ENCODE measurements at regions not wholly inside any gene's neighbourhood (a gene's known extent, or its start where the extent isn't known, plus 50 kb on each side); places are given as distances from the start of the nearest gene placed in this dataset.

- peaks cover 34% of the 10 kb centered on the region for H3K27me3 Mint-ChIP-seq (ENCODE audit: low read depth)
- no peaks in the 10 kb centered on the region for H3K4me1 Mint-ChIP-seq (ENCODE audit: low read depth)
- H3K9me3 Mint-ChIP-seq: peaks cover 12% of the 10 kb centered on the region
- no peak overlapping the region for H3K27ac Mint-ChIP-seq
- no peak overlapping the region for H3K4me3 Mint-ChIP-seq
- no peak for DNase-seq (ENCODE audit: low spot score)
- H3K36me3 Mint-ChIP-seq (ENCODE audit: low read depth): no peaks in the 10 kb centered on the region
Measured at GRCh38 chr6:6845603-6846002, 257.1 kb downstream of the LY86 start.

GRCh38 chr6:6847591-6847990, 259.1 kb downstream of the LY86 start:
- Mint-ChIP-seq H3K9me3 (peaks cover 12% of the 10 kb centered on the region), H3K27me3 (ENCODE audit: low read depth) (peaks cover 19% of the 10 kb centered on the region), H3K4me1 (ENCODE audit: low read depth) (peaks cover 4% of the 10 kb centered on the region), H3K27ac (no peak overlapping the region), H3K4me3 (no peak overlapping the region), H3K36me3 (ENCODE audit: low read depth) (no peaks in the 10 kb centered on the region)
- no peak for DNase-seq (ENCODE audit: low spot score)

- Mint-ChIP-seq H3K4me1 (ENCODE audit: low read depth) (peaks cover 11% of the 10 kb centered on the region), H3K27me3 (ENCODE audit: low read depth) (no peaks in the 10 kb centered on the region), H3K9me3 (peaks cover 3% of the 10 kb centered on the region), H3K36me3 (ENCODE audit: low read depth) (no peaks in the 10 kb centered on the region), H3K27ac (no peak overlapping the region), H3K4me3 (no peak overlapping the region)
- no peak for DNase-seq (ENCODE audit: low spot score)
Measured at GRCh38 chr6:6851059-6851948, 256.5 kb upstream of the RREB1 start.

GRCh38 chr6:6851949-6852261, 255.9 kb upstream of the RREB1 start:
- no peak overlapping the region for H3K27ac Mint-ChIP-seq
- H3K27me3 Mint-ChIP-seq (ENCODE audit: low read depth): no peaks in the 10 kb centered on the region
- DNase-seq (ENCODE audit: low spot score): no peak
- no peaks in the 10 kb centered on the region for H3K9me3 Mint-ChIP-seq
- H3K4me3 Mint-ChIP-seq: no peak overlapping the region
- peaks cover 17% of the 10 kb centered on the region for H3K4me1 Mint-ChIP-seq (ENCODE audit: low read depth)
- H3K36me3 Mint-ChIP-seq (ENCODE audit: low read depth): no peaks in the 10 kb centered on the region

GRCh38 chr6:6856538-6857523, 250.9 kb upstream of the RREB1 start:
- Mint-ChIP-seq H3K4me1 (ENCODE audit: low read depth) (peaks cover 13% of the 10 kb centered on the region), H3K36me3 (ENCODE audit: low read depth) (no peaks in the 10 kb centered on the region), H3K27ac (peak overlapping the region; percentile 58), H3K9me3 (no peaks in the 10 kb centered on the region), H3K27me3 (ENCODE audit: low read depth) (no peaks in the 10 kb centered on the region), H3K4me3 (peak overlapping the region; percentile 51)
- peak; percentile 75 for DNase-seq (ENCODE audit: low spot score)

GRCh38 chr6:6857528-6857927, 250.2 kb upstream of the RREB1 start:
- no peaks in the 10 kb centered on the region for H3K27me3 Mint-ChIP-seq (ENCODE audit: low read depth)
- H3K27ac Mint-ChIP-seq: no peak overlapping the region
- H3K4me1 Mint-ChIP-seq (ENCODE audit: low read depth): peaks cover 13% of the 10 kb centered on the region
- DNase-seq (ENCODE audit: low spot score): no peak
- no peak overlapping the region for H3K4me3 Mint-ChIP-seq
- H3K9me3 Mint-ChIP-seq: no peaks in the 10 kb centered on the region
- no peaks in the 10 kb centered on the region for H3K36me3 Mint-ChIP-seq (ENCODE audit: low read depth)

- Mint-ChIP-seq H3K27ac (no peak overlapping the region), H3K36me3 (ENCODE audit: low read depth) (no peaks in the 10 kb centered on the region), H3K4me1 (ENCODE audit: low read depth) (peaks cover 13% of the 10 kb centered on the region), H3K9me3 (no peaks in the 10 kb centered on the region), H3K4me3 (no peak overlapping the region), H3K27me3 (ENCODE audit: low read depth) (peaks cover 4% of the 10 kb centered on the region)
- DNase-seq (ENCODE audit: low spot score): no peak
Measured at GRCh38 chr6:6858533-6858982, 249.2 kb upstream of the RREB1 start.

GRCh38 chr6:6859105-6859504, 248.7 kb upstream of the RREB1 start:
- no peak overlapping the region for H3K27ac Mint-ChIP-seq
- peaks cover 4% of the 10 kb centered on the region for H3K27me3 Mint-ChIP-seq (ENCODE audit: low read depth)
- H3K9me3 Mint-ChIP-seq: no peaks in the 10 kb centered on the region
- no peak for DNase-seq (ENCODE audit: low spot score)
- H3K4me1 Mint-ChIP-seq (ENCODE audit: low read depth): peaks cover 13% of the 10 kb centered on the region
- no peak overlapping the region for H3K4me3 Mint-ChIP-seq
- no peaks in the 10 kb centered on the region for H3K36me3 Mint-ChIP-seq (ENCODE audit: low read depth)

GRCh38 chr6:6859722-6860121, 248.0 kb upstream of the RREB1 start:
- no peak overlapping the region for H3K27ac Mint-ChIP-seq

GRCh38 chr6:6860863-6861262, 246.9 kb upstream of the RREB1 start:
- peaks cover 13% of the 10 kb centered on the region for H3K4me1 Mint-ChIP-seq (ENCODE audit: low read depth)
- peaks cover 6% of the 10 kb centered on the region for H3K27me3 Mint-ChIP-seq (ENCODE audit: low read depth)
- DNase-seq (ENCODE audit: low spot score): no peak
- H3K4me3 Mint-ChIP-seq: no peak overlapping the region
- H3K27ac Mint-ChIP-seq: no peak overlapping the region
- H3K9me3 Mint-ChIP-seq: no peaks in the 10 kb centered on the region
- no peaks in the 10 kb centered on the region for H3K36me3 Mint-ChIP-seq (ENCODE audit: low read depth)

More at GRCh38 chr6:6859722-6860121, 248.0 kb upstream of the RREB1 start:
- Mint-ChIP-seq H3K9me3 (no peaks in the 10 kb centered on the region), H3K36me3 (ENCODE audit: low read depth) (no peaks in the 10 kb centered on the region), H3K4me1 (ENCODE audit: low read depth) (peaks cover 13% of the 10 kb centered on the region), H3K27me3 (ENCODE audit: low read depth) (peaks cover 4% of the 10 kb centered on the region), H3K4me3 (no peak overlapping the region)
- no peak for DNase-seq (ENCODE audit: low spot score)

GRCh38 chr6:6861351-6861894, 246.3 kb upstream of the RREB1 start:
- Mint-ChIP-seq H3K4me1 (ENCODE audit: low read depth) (peaks cover 7% of the 10 kb centered on the region), H3K27me3 (ENCODE audit: low read depth) (peaks cover 6% of the 10 kb centered on the region), H3K9me3 (no peaks in the 10 kb centered on the region)

GRCh38 chr6:6861995-6862394, 245.8 kb upstream of the RREB1 start:
- H3K27me3 Mint-ChIP-seq (ENCODE audit: low read depth): peaks cover 6% of the 10 kb centered on the region
- no peak for DNase-seq (ENCODE audit: low spot score)

More at GRCh38 chr6:6861351-6861894, 246.3 kb upstream of the RREB1 start:
- DNase-seq (ENCODE audit: low spot score): no peak
- H3K27ac Mint-ChIP-seq: no peak overlapping the region
- H3K36me3 Mint-ChIP-seq (ENCODE audit: low read depth): no peaks in the 10 kb centered on the region
- no peak overlapping the region for H3K4me3 Mint-ChIP-seq

GRCh38 chr6:6863970-6864639, 243.7 kb upstream of the RREB1 start:
- no peaks in the 10 kb centered on the region for H3K9me3 Mint-ChIP-seq
- H3K36me3 Mint-ChIP-seq (ENCODE audit: low read depth): no peaks in the 10 kb centered on the region

More at GRCh38 chr6:6861995-6862394, 245.8 kb upstream of the RREB1 start:
- H3K9me3 Mint-ChIP-seq: no peaks in the 10 kb centered on the region
- H3K4me1 Mint-ChIP-seq (ENCODE audit: low read depth): peaks cover 2% of the 10 kb centered on the region
- no peak overlapping the region for H3K27ac Mint-ChIP-seq
- no peaks in the 10 kb centered on the region for H3K36me3 Mint-ChIP-seq (ENCODE audit: low read depth)
- no peak overlapping the region for H3K4me3 Mint-ChIP-seq

More at GRCh38 chr6:6863970-6864639, 243.7 kb upstream of the RREB1 start:
- H3K27ac Mint-ChIP-seq: no peak overlapping the region
- H3K4me1 Mint-ChIP-seq (ENCODE audit: low read depth): peaks cover 2% of the 10 kb centered on the region
- H3K4me3 Mint-ChIP-seq: no peak overlapping the region
- no peak for DNase-seq (ENCODE audit: low spot score)
- peaks cover 12% of the 10 kb centered on the region for H3K27me3 Mint-ChIP-seq (ENCODE audit: low read depth)
